HCT116 (cell line): ENCODE measurements at regions not wholly inside any gene's neighbourhood (a gene's known extent, or its start where the extent isn't known, plus 50 kb on each side); places are given as distances from the start of the nearest gene placed in this dataset.

ENCODE experiments used
- POLR2A ChIP-seq: IDR thresholded peaks from 2 replicates; pipeline ENCODE4 v1.7.0; 2011; ENCODE audit warnings: borderline replicate concordance; ENCODE audit not compliant: insufficient read depth, insufficient read length; ENCODE audit errors: extremely low read depth
- ZFX ChIP-seq: fragments of 450-650 bp; IDR thresholded peaks from 2 replicates; pipeline ENCODE4 v1.6.1; 2017
- TF ChIP-seq, protein P1 (sequence below), 3 experiments: fragments of 200-600 bp in 1 of 3; sonication (generic) in 1 of 3; IDR thresholded peaks in 2 of 3; conservative IDR thresholded peaks in 1 of 3; 2 replicates each; pipeline ENCODE4 v1.5.1; 2012 to 2017; ENCODE audit warnings: low read depth in 2 of 3, low read length in 2 of 3, antibody characterized with exemption in 1 of 3, borderline replicate concordance in 1 of 3, control low read depth in 1 of 3, mild to moderate bottlenecking in 1 of 3, mixed read lengths in 1 of 3, mixed run types in 1 of 3, moderate library complexity in 1 of 3; ENCODE audit not compliant: insufficient read depth in 1 of 3

DNA sequence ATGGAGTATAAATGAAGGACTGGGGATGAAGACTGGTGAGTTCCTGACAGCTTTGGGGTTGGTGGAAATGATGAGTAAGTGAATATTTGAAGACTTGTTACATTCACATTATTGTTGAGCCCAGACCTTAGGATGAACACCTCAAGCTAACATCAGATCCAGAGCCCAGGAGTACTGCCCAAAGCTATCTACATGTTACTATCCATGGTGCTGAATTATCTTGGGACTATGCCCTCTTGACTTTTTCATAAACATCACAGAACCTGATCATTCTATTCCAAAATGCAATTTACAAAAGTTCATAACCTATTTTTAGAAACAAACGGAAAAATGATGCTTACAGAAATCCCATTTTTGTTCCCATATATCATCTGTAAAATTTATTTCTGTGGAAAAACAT lies 613.3 kb downstream of the TUSC7 start:
- TF ChIP-seq POLR2A = no peak
- TF ChIP-seq, protein P1, sequence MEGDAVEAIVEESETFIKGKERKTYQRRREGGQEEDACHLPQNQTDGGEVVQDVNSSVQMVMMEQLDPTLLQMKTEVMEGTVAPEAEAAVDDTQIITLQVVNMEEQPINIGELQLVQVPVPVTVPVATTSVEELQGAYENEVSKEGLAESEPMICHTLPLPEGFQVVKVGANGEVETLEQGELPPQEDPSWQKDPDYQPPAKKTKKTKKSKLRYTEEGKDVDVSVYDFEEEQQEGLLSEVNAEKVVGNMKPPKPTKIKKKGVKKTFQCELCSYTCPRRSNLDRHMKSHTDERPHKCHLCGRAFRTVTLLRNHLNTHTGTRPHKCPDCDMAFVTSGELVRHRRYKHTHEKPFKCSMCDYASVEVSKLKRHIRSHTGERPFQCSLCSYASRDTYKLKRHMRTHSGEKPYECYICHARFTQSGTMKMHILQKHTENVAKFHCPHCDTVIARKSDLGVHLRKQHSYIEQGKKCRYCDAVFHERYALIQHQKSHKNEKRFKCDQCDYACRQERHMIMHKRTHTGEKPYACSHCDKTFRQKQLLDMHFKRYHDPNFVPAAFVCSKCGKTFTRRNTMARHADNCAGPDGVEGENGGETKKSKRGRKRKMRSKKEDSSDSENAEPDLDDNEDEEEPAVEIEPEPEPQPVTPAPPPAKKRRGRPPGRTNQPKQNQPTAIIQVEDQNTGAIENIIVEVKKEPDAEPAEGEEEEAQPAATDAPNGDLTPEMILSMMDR (IDR thresholded peaks at IDR 0.05 in 2 of 3, conservative IDR thresholded peaks at IDR 0.05 in 1 of 3; ENCODE audit: borderline replicate concordance in 1 of 3, insufficient read depth in 1 of 3, low read depth in 2 of 3, low read length in 2 of 3) = no peak
- TF ChIP-seq ZFX = no peak
